ENCODE measurements at regions not wholly inside any gene's neighbourhood (a gene's known extent, or its start where the extent isn't known, plus 50 kb on each side); places are given as distances from the start of the nearest gene placed in this dataset.

GRCh38 chr3:162295323-162295983 lies 798.8 kb downstream of the OTOL1 start:
- no peak for DNase-seq

GRCh38 chr3:162302983-162303624 lies 806.5 kb downstream of the OTOL1 start:
- DNase-seq: no peak

- no peak for DNase-seq
Observed at GRCh38 chr3:162317046-162317445, 820.4 kb downstream of the OTOL1 start.

GRCh38 chr3:162328649-162329048 lies 832.0 kb downstream of the OTOL1 start:
- DNase-seq: no peak

GRCh38 chr3:162329514-162329913 lies 832.9 kb downstream of the OTOL1 start:
- no peak for DNase-seq

GRCh38 chr3:162332344-162332743 lies 835.7 kb downstream of the OTOL1 start:
- no peak for DNase-seq

GRCh38 chr3:162334537-162334936 lies 837.9 kb downstream of the OTOL1 start:
- no peak for DNase-seq

GRCh38 chr3:162337630-162338029 lies 841.0 kb downstream of the OTOL1 start:
- no peak for DNase-seq

- no peak for DNase-seq
Observed at GRCh38 chr3:162338514-162338913, 841.9 kb downstream of the OTOL1 start.

- DNase-seq: no peak
Observed at GRCh38 chr3:162348912-162349311, 852.3 kb downstream of the OTOL1 start.

- DNase-seq: no peak
Observed at GRCh38 chr3:162353414-162353813, 856.8 kb downstream of the OTOL1 start.

GRCh38 chr3:162354356-162354755 lies 857.7 kb downstream of the OTOL1 start:
- no peak for DNase-seq

GRCh38 chr3:162365066-162365719 lies 868.6 kb downstream of the OTOL1 start:
- DNase-seq: no peak

GRCh38 chr3:162366166-162366766 lies 869.7 kb downstream of the OTOL1 start:
- no peak for DNase-seq

GRCh38 chr3:162367429-162368260 lies 871.0 kb downstream of the OTOL1 start:
- peak in 1 of 56 donors; percentile 1 for DNase-seq

GRCh38 chr3:162368417-162368816 lies 871.8 kb downstream of the OTOL1 start:
- DNase-seq: no peak

GRCh38 chr3:162369306-162369705 lies 872.7 kb downstream of the OTOL1 start:
- no peak for DNase-seq

- no peak for DNase-seq
Observed at GRCh38 chr3:162370141-162370540, 873.5 kb downstream of the OTOL1 start.

GRCh38 chr3:162376761-162377160 lies 880.2 kb downstream of the OTOL1 start:
- no peak for DNase-seq

GRCh38 chr3:162377608-162378007 lies 881.0 kb downstream of the OTOL1 start:
- DNase-seq: no peak

GRCh38 chr3:162385387-162385786 lies 888.8 kb downstream of the OTOL1 start:
- DNase-seq: no peak

All from amygdala (tissue), 56 donors.